ENCODE measurements at regions not wholly inside any gene's neighbourhood (a gene's known extent, or its start where the extent isn't known, plus 50 kb on each side); places are given as distances from the start of the nearest gene placed in this dataset.
"Not testable (repeated sequence)": the region's sequence is repeated elsewhere in the genome, so short reads cannot be mapped to it uniquely, and the experiment has no call there.

- CTCF ChIA-PET; H3K9me3 Mint-ChIP-seq (ENCODE audit: low read depth, unreplicated experiment); BruUV-seq (replicated peaks); H3K27ac Mint-ChIP-seq (ENCODE audit: unreplicated experiment); intact Hi-C loops (cut with micrococcal nuclease; ENCODE audit: unreplicated experiment); DNase-seq; H3K4me3 Mint-ChIP-seq (ENCODE audit: low read depth, unreplicated experiment); H3K4me1 Mint-ChIP-seq (ENCODE audit: low read depth, unreplicated experiment); H3K27me3 Mint-ChIP-seq (ENCODE audit: unreplicated experiment); H3K36me3 Mint-ChIP-seq (ENCODE audit: insufficient read depth, unreplicated experiment): not testable (repeated sequence)
- peak; percentile 27 for TF ChIP-seq CTCF (IDR thresholded peaks at IDR 0.05; ENCODE audit: unreplicated experiment)
Measured at GRCh38 chr17:46424187-46424884, 62.8 kb upstream of the ARL17B start.

GRCh38 chr17:46417907-46418306 lies 56.3 kb upstream of the ARL17B start:
- BruUV-seq (replicated peaks); CTCF ChIA-PET; H3K27ac Mint-ChIP-seq (ENCODE audit: unreplicated experiment); intact Hi-C loops (cut with micrococcal nuclease; ENCODE audit: unreplicated experiment); H3K36me3 Mint-ChIP-seq (ENCODE audit: insufficient read depth, unreplicated experiment); H3K9me3 Mint-ChIP-seq (ENCODE audit: low read depth, unreplicated experiment); H3K4me1 Mint-ChIP-seq (ENCODE audit: low read depth, unreplicated experiment); H3K4me3 Mint-ChIP-seq (ENCODE audit: low read depth, unreplicated experiment); DNase-seq; H3K27me3 Mint-ChIP-seq (ENCODE audit: unreplicated experiment): not testable (repeated sequence)

- CTCF ChIA-PET; H3K27ac Mint-ChIP-seq (ENCODE audit: unreplicated experiment); H3K4me3 Mint-ChIP-seq (ENCODE audit: low read depth, unreplicated experiment); BruUV-seq (replicated peaks); H3K36me3 Mint-ChIP-seq (ENCODE audit: insufficient read depth, unreplicated experiment); H3K9me3 Mint-ChIP-seq (ENCODE audit: low read depth, unreplicated experiment); DNase-seq; intact Hi-C loops (cut with micrococcal nuclease; ENCODE audit: unreplicated experiment); H3K4me1 Mint-ChIP-seq (ENCODE audit: low read depth, unreplicated experiment); H3K27me3 Mint-ChIP-seq (ENCODE audit: unreplicated experiment): not testable (repeated sequence)
Measured at GRCh38 chr17:46417261-46417660, 55.7 kb upstream of the ARL17B start.

GRCh38 chr17:46414559-46414958 lies 53.0 kb upstream of the ARL17B start:
- H3K27me3 Mint-ChIP-seq (ENCODE audit: unreplicated experiment); H3K27ac Mint-ChIP-seq (ENCODE audit: unreplicated experiment); H3K9me3 Mint-ChIP-seq (ENCODE audit: low read depth, unreplicated experiment); BruUV-seq (replicated peaks); H3K4me3 Mint-ChIP-seq (ENCODE audit: low read depth, unreplicated experiment); CTCF ChIA-PET; H3K4me1 Mint-ChIP-seq (ENCODE audit: low read depth, unreplicated experiment); H3K36me3 Mint-ChIP-seq (ENCODE audit: insufficient read depth, unreplicated experiment); DNase-seq; intact Hi-C loops (cut with micrococcal nuclease; ENCODE audit: unreplicated experiment): not testable (repeated sequence)

GRCh38 chr17:46412156-46412555 lies 50.6 kb upstream of the ARL17B start:
- H3K27ac Mint-ChIP-seq (ENCODE audit: unreplicated experiment); H3K36me3 Mint-ChIP-seq (ENCODE audit: insufficient read depth, unreplicated experiment); H3K9me3 Mint-ChIP-seq (ENCODE audit: low read depth, unreplicated experiment); H3K4me3 Mint-ChIP-seq (ENCODE audit: low read depth, unreplicated experiment); H3K4me1 Mint-ChIP-seq (ENCODE audit: low read depth, unreplicated experiment); intact Hi-C loops (cut with micrococcal nuclease; ENCODE audit: unreplicated experiment); CTCF ChIA-PET; H3K27me3 Mint-ChIP-seq (ENCODE audit: unreplicated experiment); DNase-seq; BruUV-seq (replicated peaks): not testable (repeated sequence)

GRCh38 chr17:46411172-46411852 lies 49.7 kb upstream of the ARL17B start:
- H3K9me3 Mint-ChIP-seq (ENCODE audit: low read depth, unreplicated experiment); H3K4me3 Mint-ChIP-seq (ENCODE audit: low read depth, unreplicated experiment); intact Hi-C loops (cut with micrococcal nuclease; ENCODE audit: unreplicated experiment); BruUV-seq (replicated peaks); DNase-seq; CTCF ChIA-PET; H3K36me3 Mint-ChIP-seq (ENCODE audit: insufficient read depth, unreplicated experiment); H3K27me3 Mint-ChIP-seq (ENCODE audit: unreplicated experiment); H3K4me1 Mint-ChIP-seq (ENCODE audit: low read depth, unreplicated experiment); H3K27ac Mint-ChIP-seq (ENCODE audit: unreplicated experiment): not testable (repeated sequence)

All from Calu3 (cell line).